ENCODE measurements at regions not wholly inside any gene's neighbourhood (a gene's known extent, or its start where the extent isn't known, plus 50 kb on each side); places are given as distances from the start of the nearest gene placed in this dataset.

- TF ChIP-seq GATA2 (IDR thresholded peaks at IDR 0.05; ENCODE audit: low read depth, low read length) (no peak), GATA3 (IDR thresholded peaks at IDR 0.05; ENCODE audit: low read depth, low read length) (no peak)
Observed at GRCh38 chr22:27413702-27414101, 387.9 kb downstream of the MN1 start.
